Subcutaneous abdominal adipose tissue (tissue), 5 donors: ENCODE measurements at regions not wholly inside any gene's neighbourhood (a gene's known extent, or its start where the extent isn't known, plus 50 kb on each side); places are given as distances from the start of the nearest gene placed in this dataset.
"Not testable (repeated sequence)": the region's sequence is repeated elsewhere in the genome, so short reads cannot be mapped to it uniquely, and the experiment has no call there.

ENCODE experiments used
- H3K27ac ChIP-seq: one replicate; pipeline ENCODE4 v1.7.0; 2013; ENCODE audit warnings: low read depth, mild to moderate bottlenecking, inconsistent platforms, low read length, moderate library complexity
- H3K27me3 ChIP-seq, 5 donors: one replicate each; pipeline ENCODE4 v1.7.0; 2013; ENCODE audit warnings: low read length in 5 of 5, inconsistent platforms in 1 of 5; ENCODE audit not compliant: control insufficient read depth in 5 of 5, insufficient read depth in 4 of 5
- H3K36me3 ChIP-seq, 5 donors: one replicate each; pipeline ENCODE4 v1.7.0; 2013; ENCODE audit warnings: low read length in 5 of 5; ENCODE audit not compliant: control insufficient read depth in 5 of 5, insufficient read depth in 5 of 5
- H3K4me1 ChIP-seq, 5 donors: one replicate each; pipeline ENCODE4 v1.7.0; 2013; ENCODE audit warnings: low read length in 5 of 5, mild to moderate bottlenecking in 3 of 5, moderate library complexity in 1 of 5; ENCODE audit not compliant: control insufficient read depth in 5 of 5, insufficient read depth in 5 of 5
- H3K4me3 ChIP-seq, 5 donors: one replicate each; pipeline ENCODE4 v1.7.0; 2013; ENCODE audit warnings: low read length in 5 of 5, low read depth in 1 of 5
- H3K9ac ChIP-seq, 5 donors: one replicate each; pipeline ENCODE4 v1.7.0; 2013; ENCODE audit warnings: low read length in 5 of 5, mild to moderate bottlenecking in 4 of 5, moderate library complexity in 3 of 5
- H3K9me3 ChIP-seq, 5 donors: one replicate each; pipeline ENCODE4 v1.7.0; 2013; ENCODE audit warnings: low read length in 5 of 5; ENCODE audit not compliant: control insufficient read depth in 5 of 5
- donor health status: healthy.
- donor health status: healthy.
- donor health status: healthy.
- donor health status: healthy.
- donor health status: healthy.

DNA sequence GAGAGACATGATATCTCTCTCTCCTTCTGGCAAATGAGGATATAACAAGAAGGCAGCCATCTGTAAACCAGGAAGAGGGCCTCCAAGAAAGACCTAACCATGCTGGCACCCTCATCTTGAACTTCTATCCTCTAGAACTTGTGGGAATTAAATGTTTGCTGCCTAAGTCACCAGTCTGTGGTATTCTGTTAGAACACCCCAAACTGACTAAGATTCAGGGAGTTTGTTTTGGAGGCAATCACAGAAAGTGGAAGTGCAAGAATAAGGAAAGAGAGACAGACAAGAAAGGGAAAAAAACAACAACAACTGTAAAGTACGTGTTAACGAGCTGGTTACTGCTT, 114.5 kb upstream of the GOT2 start:
- Histone ChIP-seq H3K27me3 (no peaks in the 10 kb centered on the region), H3K4me1 (peaks cover 0 to 6% (median 5%) of the 10 kb centered on the region in 5 donors), H3K9ac (no peak overlapping the region), H3K9me3 (no peaks in the 10 kb centered on the region), H3K36me3 (no peaks in the 10 kb centered on the region), H3K27ac (no peak overlapping the region), H3K4me3 (no peak overlapping the region)

DNA sequence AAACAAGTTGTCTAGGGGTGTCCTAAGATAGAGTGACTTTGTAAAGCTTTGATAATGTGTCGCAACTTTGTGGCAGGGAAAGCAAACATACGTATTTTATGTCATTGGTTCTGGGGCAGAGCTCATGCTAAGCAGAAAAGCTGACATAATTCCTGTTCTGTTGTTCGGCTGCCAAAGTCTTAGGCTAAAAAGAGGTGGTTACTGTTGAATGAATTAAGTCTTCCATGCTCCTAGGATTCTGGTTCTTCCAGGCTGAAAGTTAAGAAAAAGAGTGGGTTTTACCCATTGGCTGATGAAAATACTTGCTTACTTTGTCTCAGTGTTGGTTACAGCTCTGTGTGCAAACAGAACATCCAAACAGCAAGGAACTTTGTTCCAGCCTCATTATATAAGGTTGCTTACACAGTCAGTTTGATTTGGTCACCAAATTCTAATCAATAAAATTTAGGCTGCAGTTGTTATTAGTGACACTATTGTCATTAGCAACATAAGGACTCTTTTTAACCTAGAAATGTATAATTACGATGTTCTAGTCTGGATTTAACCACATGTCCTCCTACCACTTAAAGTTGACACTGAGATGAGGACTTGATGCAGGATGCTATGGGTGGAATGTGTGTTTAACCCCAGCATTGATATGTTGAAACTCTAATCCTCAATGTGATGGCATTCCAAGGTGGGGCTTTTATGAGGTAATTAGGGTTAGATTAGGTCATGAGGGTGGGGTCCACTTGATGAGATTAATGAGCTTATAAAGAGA, 114.0 kb upstream of the GOT2 start:
- no peaks in the 10 kb centered on the region for H3K27me3 ChIP-seq
- H3K36me3 ChIP-seq: no peaks in the 10 kb centered on the region
- H3K4me3 ChIP-seq: no peak overlapping the region
- H3K27ac ChIP-seq: no peak overlapping the region
- no peak overlapping the region for H3K9ac ChIP-seq
- no peaks in the 10 kb centered on the region for H3K9me3 ChIP-seq
- peaks cover 0 to 6% (median 5%) of the 10 kb centered on the region in 5 donors for H3K4me1 ChIP-seq

DNA sequence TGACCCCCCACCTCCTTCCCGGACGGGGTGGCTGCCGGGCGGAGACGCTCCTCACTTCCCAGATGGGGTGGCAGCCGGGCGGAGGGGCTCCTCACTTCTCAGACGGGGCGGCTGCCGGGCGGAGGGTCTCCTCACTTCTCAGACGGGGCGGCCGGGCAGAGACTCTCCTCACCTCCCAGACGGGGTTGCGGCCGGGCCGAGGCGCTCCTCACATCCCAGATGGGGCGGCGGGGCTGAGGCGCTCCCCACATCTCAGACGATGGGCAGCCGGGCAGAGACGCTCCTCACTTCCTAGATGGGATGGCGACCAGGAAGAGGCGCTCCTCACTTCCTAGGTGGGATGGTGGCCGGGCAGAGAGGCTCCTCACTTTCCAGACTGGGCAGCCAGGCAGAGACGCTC, 112.1 kb upstream of the GOT2 start:
- H3K9ac ChIP-seq, H3K36me3 ChIP-seq, H3K9me3 ChIP-seq, H3K4me1 ChIP-seq, H3K4me3 ChIP-seq, H3K27ac ChIP-seq, H3K27me3 ChIP-seq: not testable (repeated sequence)

DNA sequence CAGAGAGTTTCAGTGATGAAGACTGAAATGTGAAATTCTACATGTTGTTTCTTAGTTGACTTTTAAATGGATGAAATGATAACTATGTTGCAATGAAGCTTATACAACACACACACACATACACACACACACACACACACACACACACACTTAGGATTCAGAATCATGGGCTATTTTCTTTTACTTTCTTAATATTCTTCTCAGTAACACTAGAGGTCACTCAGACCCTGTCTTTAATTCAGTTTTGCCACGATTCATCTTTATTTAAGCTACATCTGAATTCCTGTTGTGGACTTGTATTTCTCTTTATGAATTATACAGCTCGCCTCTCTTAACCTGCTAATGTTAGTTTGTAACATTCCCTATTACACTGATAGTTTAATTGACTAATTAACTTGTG, 109.6 kb upstream of the GOT2 start:
- Histone ChIP-seq H3K27me3 (no peaks in the 10 kb centered on the region), H3K4me1 (peaks cover 0 to 6% (median 5%) of the 10 kb centered on the region in 5 donors), H3K27ac (no peak overlapping the region), H3K9me3 (no peaks in the 10 kb centered on the region), H3K4me3 (no peak overlapping the region), H3K36me3 (no peaks in the 10 kb centered on the region), H3K9ac (no peak overlapping the region)

DNA sequence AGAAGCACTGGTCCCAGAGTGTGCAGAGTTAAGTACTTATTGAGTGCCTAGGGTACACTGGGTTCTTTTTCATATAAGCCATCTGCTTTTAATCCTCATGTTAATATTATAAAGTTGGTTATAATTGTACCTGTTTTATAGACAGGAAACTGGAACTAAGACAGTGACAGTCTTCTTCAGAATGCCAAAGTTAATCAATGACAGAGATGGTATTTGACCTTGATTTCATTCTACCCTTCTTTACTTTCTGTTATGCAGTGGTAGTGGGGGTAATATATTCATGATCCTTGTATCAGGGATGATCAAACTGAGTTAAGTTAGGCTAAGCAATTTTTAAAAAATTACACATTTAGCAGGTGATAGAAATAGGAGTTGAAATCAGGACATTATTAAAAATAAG, 108.6 kb upstream of the GOT2 start:
- Histone ChIP-seq H3K4me1 (peaks cover 0 to 3% (median under 1%) of the 10 kb centered on the region in 5 donors), H3K27me3 (no peaks in the 10 kb centered on the region), H3K27ac (no peak overlapping the region), H3K9me3 (no peaks in the 10 kb centered on the region), H3K9ac (no peak overlapping the region), H3K4me3 (no peak overlapping the region), H3K36me3 (no peaks in the 10 kb centered on the region)

DNA sequence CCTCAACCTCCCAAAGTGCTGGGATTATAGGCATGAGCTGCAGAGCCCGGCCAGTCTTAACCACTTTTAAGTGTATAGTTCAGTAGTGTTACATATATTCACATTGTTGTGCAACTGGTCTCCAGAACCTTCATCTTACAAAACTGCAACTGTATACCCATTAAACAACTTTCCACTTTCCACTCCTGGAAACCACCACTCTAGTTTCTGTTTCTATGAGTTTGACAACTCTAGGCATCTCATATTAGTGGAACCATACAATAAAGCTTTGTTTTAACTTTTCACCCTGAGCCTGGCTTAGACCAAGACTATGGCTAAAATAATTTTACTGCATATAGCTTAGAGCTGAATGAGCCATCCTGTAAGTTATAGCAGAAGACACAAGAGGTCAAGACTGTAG, 108.0 kb upstream of the GOT2 start:
- Histone ChIP-seq H3K9me3 (no peaks in the 10 kb centered on the region), H3K4me1 (no peaks in the 10 kb centered on the region), H3K27me3 (no peaks in the 10 kb centered on the region), H3K9ac (no peak overlapping the region), H3K4me3 (no peak overlapping the region), H3K27ac (no peak overlapping the region), H3K36me3 (no peaks in the 10 kb centered on the region)

DNA sequence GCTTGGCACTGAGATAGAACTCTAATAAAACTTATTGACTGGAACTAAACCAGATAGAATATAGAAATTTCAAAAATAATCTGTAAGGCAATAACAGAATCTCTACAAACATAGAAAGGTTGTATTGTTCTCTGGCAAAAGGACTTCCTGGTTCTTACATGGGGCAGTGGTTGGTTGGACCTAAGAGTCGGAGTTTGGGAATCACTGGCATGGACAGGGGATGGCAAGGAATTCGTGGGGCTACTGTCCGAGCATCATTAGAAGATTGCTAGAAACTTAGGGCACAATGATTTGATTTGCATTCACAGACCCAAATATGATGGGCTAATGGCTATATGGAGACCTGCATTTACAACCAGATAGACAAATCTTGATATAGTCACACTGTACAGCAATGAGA, 103.8 kb upstream of the GOT2 start:
- Histone ChIP-seq H3K9me3 (no peaks in the 10 kb centered on the region), H3K9ac (no peak overlapping the region), H3K4me1 (no peaks in the 10 kb centered on the region), H3K36me3 (no peaks in the 10 kb centered on the region), H3K27ac (no peak overlapping the region), H3K27me3 (no peaks in the 10 kb centered on the region), H3K4me3 (no peak overlapping the region)

DNA sequence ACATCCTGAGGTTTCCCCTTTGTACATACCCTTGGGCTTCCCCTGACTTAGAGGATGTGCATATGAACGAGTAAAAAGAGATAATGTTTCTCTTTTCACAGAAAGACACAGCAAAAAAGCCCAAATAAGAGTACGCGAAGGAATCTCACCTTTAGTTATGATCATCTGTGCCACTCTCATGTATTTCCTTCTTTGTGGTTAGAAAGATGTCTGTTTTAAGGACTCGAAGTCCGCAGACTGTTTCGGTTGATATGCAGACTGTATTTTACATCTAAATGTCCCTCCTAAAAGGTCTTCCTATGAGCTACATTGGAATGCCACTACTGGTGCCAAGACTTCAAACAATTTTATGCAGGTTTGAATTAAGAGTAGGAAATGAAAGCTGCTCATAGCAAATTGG, 102.3 kb upstream of the GOT2 start:
- Histone ChIP-seq H3K36me3 (no peaks in the 10 kb centered on the region), H3K9ac (no peak overlapping the region), H3K27me3 (no peaks in the 10 kb centered on the region), H3K4me1 (no peaks in the 10 kb centered on the region), H3K27ac (no peak overlapping the region), H3K9me3 (no peaks in the 10 kb centered on the region), H3K4me3 (no peak overlapping the region)

DNA sequence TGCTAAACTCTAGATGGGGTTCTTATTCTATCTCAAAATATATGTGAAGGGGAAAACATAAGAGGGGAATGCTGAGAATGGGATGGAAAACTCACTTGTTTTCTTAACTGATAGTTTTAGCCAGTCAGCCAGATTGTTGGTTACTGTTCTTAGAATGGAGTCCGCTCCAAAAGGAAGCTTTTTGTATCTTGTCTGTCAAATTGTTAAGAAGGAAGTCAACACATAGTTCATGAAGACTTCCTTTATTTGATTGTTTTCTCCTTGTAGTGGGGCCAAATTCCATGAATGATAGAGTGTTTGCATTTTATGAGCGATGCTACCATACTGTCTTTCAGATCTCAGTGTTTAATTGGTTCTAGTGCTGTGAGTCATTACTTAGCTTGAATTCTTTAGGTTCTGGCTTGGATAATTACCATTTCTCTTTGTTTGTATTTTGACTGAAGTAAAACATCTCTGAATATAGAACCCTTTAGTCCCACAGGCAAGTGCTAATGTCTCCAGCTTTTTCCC, 98.3 kb upstream of the GOT2 start:
- Histone ChIP-seq H3K4me3 (no peak overlapping the region), H3K4me1 (peaks cover 0 to 6% (median 5%) of the 10 kb centered on the region in 5 donors), H3K27me3 (no peaks in the 10 kb centered on the region), H3K9ac (no peak overlapping the region), H3K36me3 (no peaks in the 10 kb centered on the region), H3K27ac (no peak overlapping the region), H3K9me3 (no peaks in the 10 kb centered on the region)

DNA sequence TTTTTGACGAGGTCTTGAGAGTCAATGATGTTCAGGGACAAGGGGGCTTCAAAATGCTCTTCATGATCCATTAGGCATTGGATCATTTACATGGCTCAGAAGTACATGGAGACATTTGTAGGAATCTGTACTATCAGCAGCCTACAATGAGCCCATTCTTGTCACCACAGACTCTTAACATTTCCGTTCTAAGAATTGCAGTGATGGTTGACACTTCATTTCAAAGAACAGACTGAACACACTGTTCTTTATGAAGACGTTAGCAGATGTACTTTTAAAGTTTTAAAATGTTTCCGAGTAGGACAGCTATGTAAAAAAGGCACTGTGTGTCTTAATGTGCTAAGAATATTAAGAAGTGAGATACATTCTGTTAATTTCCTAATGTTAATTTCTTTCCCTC, 97.3 kb upstream of the GOT2 start:
- Histone ChIP-seq H3K4me1 (peaks cover 0 to 6% (median 5%) of the 10 kb centered on the region in 5 donors), H3K9me3 (no peaks in the 10 kb centered on the region), H3K36me3 (no peaks in the 10 kb centered on the region), H3K9ac (no peak overlapping the region), H3K27me3 (no peaks in the 10 kb centered on the region), H3K27ac (no peak overlapping the region), H3K4me3 (no peak overlapping the region)
